Stomach smooth muscle (tissue), 2 donors: ENCODE measurements at regions not wholly inside any gene's neighbourhood (a gene's known extent, or its start where the extent isn't known, plus 50 kb on each side); places are given as distances from the start of the nearest gene placed in this dataset.

Experiments used
- H3K27ac ChIP-seq: one replicate; pipeline ENCODE4 v1.7.0; 2013; ENCODE audit warnings: mild to moderate bottlenecking, low read length, inconsistent platforms
- H3K27me3 ChIP-seq, 2 donors: one replicate each; pipeline ENCODE4 v1.7.0; 2013; ENCODE audit warnings: low read length in 2 of 2; ENCODE audit not compliant: insufficient read depth in 2 of 2, control insufficient read depth in 1 of 2
- H3K36me3 ChIP-seq, 2 donors: one replicate each; pipeline ENCODE4 v1.7.0; 2013; ENCODE audit warnings: low read length in 2 of 2; ENCODE audit not compliant: control insufficient read depth in 2 of 2, insufficient read depth in 2 of 2
- H3K4me1 ChIP-seq: one replicate; pipeline ENCODE4 v1.7.0; 2013; ENCODE audit warnings: low read length; ENCODE audit not compliant: control insufficient read depth, insufficient read depth
- H3K4me3 ChIP-seq, 2 donors: one replicate each; pipeline ENCODE4 v1.7.0; 2013; ENCODE audit warnings: low read length in 2 of 2
- H3K9ac ChIP-seq, 2 donors: one replicate each; pipeline ENCODE4 v1.7.0; 2013; ENCODE audit warnings: low read length in 2 of 2, mild to moderate bottlenecking in 1 of 2
- H3K9me3 ChIP-seq, 2 donors: one replicate each; pipeline ENCODE4 v1.7.0; 2013; ENCODE audit warnings: low read length in 2 of 2; ENCODE audit not compliant: control insufficient read depth in 2 of 2
- donor health status: healthy.
- donor health status: Pancreatic carcinoma.

DNA sequence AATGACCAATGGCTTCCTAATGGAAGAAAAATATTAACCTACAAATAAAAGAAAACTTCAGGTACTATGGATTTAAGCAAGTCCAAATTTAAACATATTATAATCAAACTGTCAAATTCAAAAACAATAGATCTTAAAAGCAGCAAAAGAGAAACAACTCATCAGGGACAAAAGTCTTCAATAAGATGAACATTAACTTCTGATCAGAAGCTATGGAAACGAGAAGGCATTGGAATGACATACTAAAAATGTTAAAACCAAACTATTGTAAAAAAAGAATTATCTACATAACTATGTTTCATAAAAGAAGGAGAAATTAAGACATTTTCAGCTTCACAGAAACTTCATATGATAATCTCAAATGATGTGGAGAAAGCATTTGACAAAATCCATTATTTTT, 334.7 kb downstream of the ANKRD7 start:
- no peaks in the 10 kb centered on the region for H3K27me3 ChIP-seq
- no peak overlapping the region for H3K27ac ChIP-seq
- H3K9me3 ChIP-seq: no peaks in the 10 kb centered on the region
- H3K36me3 ChIP-seq: no peaks in the 10 kb centered on the region
- no peak overlapping the region for H3K9ac ChIP-seq
- no peaks in the 10 kb centered on the region for H3K4me1 ChIP-seq
- no peak overlapping the region for H3K4me3 ChIP-seq

DNA sequence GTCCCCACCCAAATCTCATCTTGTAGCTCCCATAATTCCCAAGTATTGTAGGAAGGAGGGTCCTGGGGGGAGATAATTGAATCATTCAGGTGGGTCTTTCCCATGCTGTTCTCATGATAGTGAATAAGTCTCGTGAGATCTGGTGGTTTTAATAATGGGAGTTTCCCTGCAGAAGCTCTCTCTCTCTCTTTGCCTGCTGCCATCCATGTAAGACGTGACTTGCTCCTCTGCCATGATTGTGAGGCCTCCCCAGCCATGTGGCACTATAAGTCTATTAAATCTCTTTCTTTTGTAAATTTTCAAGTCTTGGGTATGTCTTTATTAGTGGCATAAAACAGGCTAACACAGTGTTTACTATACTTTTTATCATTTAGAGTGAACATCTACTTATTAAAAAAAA, 338.8 kb downstream of the ANKRD7 start:
- Histone ChIP-seq H3K9me3 (no peaks in the 10 kb centered on the region), H3K27me3 (no peaks in the 10 kb centered on the region), H3K27ac (no peak overlapping the region), H3K4me1 (no peaks in the 10 kb centered on the region), H3K36me3 (no peaks in the 10 kb centered on the region), H3K9ac (no peak overlapping the region), H3K4me3 (no peak overlapping the region)

DNA sequence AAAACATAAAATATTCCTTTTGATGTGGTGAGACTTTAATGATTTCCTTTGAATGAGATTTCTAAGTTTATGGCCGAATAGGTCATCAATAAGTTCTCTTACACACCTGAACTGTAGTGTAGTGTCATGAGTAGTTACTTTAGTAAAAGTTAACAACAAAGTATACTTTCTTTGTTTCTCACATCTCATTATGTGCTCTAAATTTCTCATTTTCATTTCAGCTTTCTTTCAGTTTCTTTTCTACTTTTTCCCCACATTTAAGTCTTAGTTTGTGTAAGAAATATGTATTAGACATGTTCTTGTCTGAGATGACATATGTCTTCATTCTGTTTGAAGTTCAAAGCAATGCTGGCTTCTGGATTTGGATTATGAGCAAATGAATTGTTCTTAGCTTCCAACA, 348.1 kb downstream of the ANKRD7 start:
- H3K27ac ChIP-seq: no peak overlapping the region
- no peaks in the 10 kb centered on the region for H3K9me3 ChIP-seq
- H3K4me1 ChIP-seq: peaks cover 2% of the 10 kb centered on the region
- H3K9ac ChIP-seq: no peak overlapping the region
- peak overlapping the region in 1 of 2 donors; percentile 58 for H3K4me3 ChIP-seq
- H3K27me3 ChIP-seq: no peaks in the 10 kb centered on the region
- no peaks in the 10 kb centered on the region for H3K36me3 ChIP-seq

DNA sequence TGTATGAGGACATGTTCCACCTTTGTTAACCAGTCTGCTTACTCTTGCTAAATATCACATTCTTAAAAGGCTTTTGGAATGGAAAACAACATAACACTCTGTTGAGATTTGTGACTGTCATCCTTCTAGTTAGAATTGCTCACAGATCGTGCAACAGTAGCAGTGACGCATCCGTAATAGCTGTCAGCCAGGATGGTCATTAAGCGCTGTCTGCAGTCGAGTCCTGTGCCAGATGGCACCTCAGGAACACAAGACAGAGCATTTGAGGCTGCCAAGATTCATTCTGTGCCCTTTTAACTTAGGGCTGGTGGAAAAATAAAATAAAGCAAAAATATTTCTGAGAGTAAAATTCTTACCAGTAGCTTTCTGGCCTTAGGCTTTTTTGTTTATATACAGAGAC, 348.6 kb downstream of the ANKRD7 start:
- Histone ChIP-seq H3K27me3 (no peaks in the 10 kb centered on the region), H3K4me3 (peak overlapping the region in 1 of 2 donors; percentile 58)

DNA sequence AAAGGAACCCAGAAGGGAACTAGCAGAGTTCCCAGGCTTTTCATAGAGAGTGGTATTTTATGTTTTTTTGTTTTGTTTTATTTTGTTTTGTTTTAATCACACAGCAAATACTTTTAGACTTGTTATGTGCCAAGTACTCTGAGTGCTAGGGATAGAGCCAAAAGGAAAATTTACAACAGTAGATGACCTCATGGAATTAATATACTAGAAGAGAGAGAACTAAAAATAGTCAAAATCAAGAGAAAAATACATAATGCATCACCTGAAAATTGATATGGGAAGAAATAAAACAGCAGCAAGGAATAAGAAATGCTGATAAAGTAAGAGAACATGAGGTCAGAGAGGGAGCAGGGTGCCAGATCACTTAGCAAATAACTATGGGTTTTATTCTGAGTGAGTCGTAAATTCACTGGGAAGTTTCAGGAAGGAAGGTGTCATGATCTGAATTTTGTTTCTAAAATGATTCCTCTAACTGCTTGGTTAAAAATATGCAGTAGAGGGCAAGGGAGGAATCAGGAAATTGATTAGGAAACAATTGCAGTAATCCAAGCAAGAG, 351.0 kb downstream of the ANKRD7 start:
- H3K4me1 ChIP-seq: peaks cover 2% of the 10 kb centered on the region
- H3K27me3 ChIP-seq: no peaks in the 10 kb centered on the region
- no peak overlapping the region for H3K9ac ChIP-seq
- no peak overlapping the region for H3K27ac ChIP-seq
- no peak overlapping the region for H3K4me3 ChIP-seq
- H3K9me3 ChIP-seq: no peaks in the 10 kb centered on the region
- no peaks in the 10 kb centered on the region for H3K36me3 ChIP-seq

More for the DNA sequence above, 348.6 kb downstream of the ANKRD7 start:
- no peaks in the 10 kb centered on the region for H3K36me3 ChIP-seq
- no peak overlapping the region for H3K9ac ChIP-seq
- peaks cover 2% of the 10 kb centered on the region for H3K4me1 ChIP-seq
- no peaks in the 10 kb centered on the region for H3K9me3 ChIP-seq
- H3K27ac ChIP-seq: no peak overlapping the region

DNA sequence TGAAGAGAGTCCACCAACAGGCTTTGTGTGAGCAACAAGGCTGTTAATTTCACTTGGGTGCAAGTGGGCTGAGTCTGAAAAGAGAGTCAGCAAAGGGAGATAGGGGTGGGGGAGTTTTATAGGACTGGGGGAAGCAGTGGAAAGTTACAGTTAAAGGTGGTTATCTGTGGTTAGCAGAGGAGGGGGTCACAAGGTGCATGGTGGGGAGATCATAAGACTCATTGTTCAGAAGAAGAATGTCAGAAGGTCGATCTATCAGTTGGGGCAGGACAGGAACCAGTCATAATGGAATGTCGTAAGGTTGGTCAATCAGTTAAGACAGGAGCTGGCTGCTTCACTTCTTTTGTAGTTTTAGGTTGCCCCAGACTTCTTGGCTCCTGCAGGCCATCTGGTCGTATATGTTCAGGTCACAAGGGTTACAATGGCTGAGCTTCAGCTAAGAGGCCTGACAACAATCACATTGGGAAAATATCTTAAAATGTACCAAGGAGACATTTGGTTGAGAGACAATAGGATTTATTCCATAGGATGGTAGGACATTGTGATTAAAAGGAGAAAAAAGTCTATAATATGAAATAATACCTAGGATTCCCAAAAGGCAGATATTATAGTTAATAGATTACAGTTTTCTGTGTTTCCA, 356.4 kb downstream of the ANKRD7 start:
- H3K9me3 ChIP-seq: no peaks in the 10 kb centered on the region
- H3K4me3 ChIP-seq: no peak overlapping the region
- H3K27ac ChIP-seq: no peak overlapping the region
- H3K9ac ChIP-seq: no peak overlapping the region
- H3K27me3 ChIP-seq: no peaks in the 10 kb centered on the region
- no peaks in the 10 kb centered on the region for H3K36me3 ChIP-seq
- H3K4me1 ChIP-seq: no peaks in the 10 kb centered on the region

DNA sequence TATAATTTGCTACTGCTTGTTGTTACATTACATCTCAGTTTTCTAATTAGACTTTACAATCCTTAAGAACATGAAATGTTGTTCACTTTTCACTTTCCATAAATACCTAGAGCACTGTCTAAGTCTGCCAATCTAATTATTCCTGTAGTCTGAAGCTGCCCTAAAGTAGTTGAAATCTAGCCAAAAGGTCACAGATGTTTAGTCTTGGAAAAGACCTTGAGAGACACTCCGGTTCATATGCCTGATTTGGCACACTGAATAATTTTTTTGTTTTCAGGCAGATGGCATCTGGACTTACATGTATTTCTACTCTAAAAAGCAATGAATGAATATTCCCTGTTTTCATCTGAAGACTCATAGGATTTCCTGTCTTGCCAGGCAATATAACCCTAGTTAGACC, 359.1 kb downstream of the ANKRD7 start:
- no peaks in the 10 kb centered on the region for H3K9me3 ChIP-seq
- H3K36me3 ChIP-seq: no peaks in the 10 kb centered on the region
- no peaks in the 10 kb centered on the region for H3K4me1 ChIP-seq
- H3K4me3 ChIP-seq: no peak overlapping the region
- no peak overlapping the region for H3K9ac ChIP-seq
- H3K27me3 ChIP-seq: no peaks in the 10 kb centered on the region
- no peak overlapping the region for H3K27ac ChIP-seq

DNA sequence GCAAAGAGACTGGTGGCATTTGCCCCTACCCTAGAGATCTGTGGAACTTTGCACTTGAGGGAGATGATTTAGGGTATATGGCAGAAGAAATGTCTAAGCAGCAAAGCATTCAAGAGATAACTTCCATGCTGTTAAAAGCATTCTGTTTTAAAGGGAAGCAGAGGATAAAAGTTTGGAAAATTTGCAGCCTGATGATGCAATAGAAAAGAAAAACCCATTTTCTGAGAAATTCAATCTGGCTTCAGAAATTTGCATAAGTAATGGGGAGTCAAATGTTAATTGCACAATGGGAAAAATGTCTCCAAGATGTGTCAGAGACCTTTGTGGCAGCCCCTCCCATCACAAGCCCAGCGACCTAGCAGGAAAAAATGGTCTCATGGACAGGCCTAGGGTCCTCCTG, 361.7 kb downstream of the ANKRD7 start:
- no peaks in the 10 kb centered on the region for H3K36me3 ChIP-seq
- H3K4me3 ChIP-seq: no peak overlapping the region
- no peaks in the 10 kb centered on the region for H3K4me1 ChIP-seq
- H3K9me3 ChIP-seq: no peaks in the 10 kb centered on the region
- H3K9ac ChIP-seq: no peak overlapping the region
- H3K27ac ChIP-seq: no peak overlapping the region
- H3K27me3 ChIP-seq: no peaks in the 10 kb centered on the region

DNA sequence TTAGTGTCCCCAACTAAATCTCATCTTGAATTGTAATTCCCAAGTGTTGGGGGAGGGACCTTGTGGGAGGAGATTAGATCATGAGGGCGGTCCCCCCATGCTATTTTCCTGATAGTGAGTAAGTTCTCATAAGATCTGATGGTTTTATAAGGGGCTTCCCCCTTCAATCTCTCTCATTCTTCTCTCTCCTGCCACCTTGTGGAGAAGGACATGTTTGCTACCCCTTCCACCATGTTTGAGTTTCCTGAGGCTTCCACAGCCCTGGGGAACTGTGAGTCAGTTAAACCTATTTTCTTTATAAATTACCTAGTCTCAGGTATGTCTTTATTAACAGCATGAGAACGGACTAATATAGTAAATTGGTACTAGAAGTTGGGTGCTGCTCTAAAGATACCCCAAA, 365.6 kb downstream of the ANKRD7 start:
- Histone ChIP-seq H3K27ac (no peak overlapping the region), H3K27me3 (no peaks in the 10 kb centered on the region), H3K36me3 (no peaks in the 10 kb centered on the region), H3K9ac (no peak overlapping the region), H3K9me3 (no peaks in the 10 kb centered on the region), H3K4me3 (no peak overlapping the region), H3K4me1 (no peaks in the 10 kb centered on the region)

DNA sequence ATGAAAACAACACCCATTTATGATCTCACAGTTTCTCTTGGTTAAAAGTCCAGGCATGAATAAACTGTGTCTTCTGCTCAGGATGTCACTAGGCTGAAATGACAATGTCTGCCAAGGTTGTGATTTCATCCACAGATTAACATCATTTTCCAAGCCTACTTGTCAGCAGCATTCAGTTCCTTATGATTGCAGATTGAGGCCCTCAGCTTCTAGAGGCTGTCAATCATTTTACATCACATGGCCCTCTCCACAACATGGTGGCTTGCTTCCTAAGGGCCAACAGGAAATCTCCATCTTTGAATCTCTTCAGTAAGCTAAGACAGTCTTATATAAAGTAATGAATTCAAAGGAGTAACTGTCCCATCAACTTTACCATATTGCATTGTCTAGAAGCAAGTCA, 377.6 kb downstream of the ANKRD7 start:
- Histone ChIP-seq H3K9me3 (no peaks in the 10 kb centered on the region), H3K27ac (no peak overlapping the region), H3K36me3 (no peaks in the 10 kb centered on the region), H3K4me3 (no peak overlapping the region), H3K9ac (no peak overlapping the region), H3K27me3 (no peaks in the 10 kb centered on the region), H3K4me1 (no peaks in the 10 kb centered on the region)

DNA sequence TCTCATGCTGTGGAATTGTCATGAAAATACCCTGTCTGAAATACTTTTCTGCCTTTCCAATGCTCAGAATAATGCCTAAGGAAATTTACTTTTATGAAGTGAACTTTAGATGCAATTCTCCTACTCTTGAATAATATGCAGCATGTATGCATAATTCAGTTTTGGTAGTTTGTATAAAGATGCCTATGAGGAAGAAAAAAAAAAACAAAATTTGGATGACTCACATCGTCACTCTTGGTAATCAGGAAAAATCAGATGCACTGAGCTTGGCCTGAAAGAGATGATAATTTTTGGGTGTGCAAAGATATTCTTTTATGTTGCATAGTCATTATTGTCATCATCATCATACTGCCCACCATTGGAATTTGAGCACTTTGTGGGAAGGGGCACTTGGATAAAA, 382.1 kb downstream of the ANKRD7 start:
- no peak overlapping the region for H3K9ac ChIP-seq
- no peaks in the 10 kb centered on the region for H3K27me3 ChIP-seq
- H3K9me3 ChIP-seq: no peaks in the 10 kb centered on the region
- no peaks in the 10 kb centered on the region for H3K4me1 ChIP-seq
- H3K36me3 ChIP-seq: no peaks in the 10 kb centered on the region
- H3K4me3 ChIP-seq: no peak overlapping the region
- H3K27ac ChIP-seq: no peak overlapping the region
